ENCODE measurements at regions not wholly inside any gene's neighbourhood (a gene's known extent, or its start where the extent isn't known, plus 50 kb on each side); places are given as distances from the start of the nearest gene placed in this dataset.

DNA sequence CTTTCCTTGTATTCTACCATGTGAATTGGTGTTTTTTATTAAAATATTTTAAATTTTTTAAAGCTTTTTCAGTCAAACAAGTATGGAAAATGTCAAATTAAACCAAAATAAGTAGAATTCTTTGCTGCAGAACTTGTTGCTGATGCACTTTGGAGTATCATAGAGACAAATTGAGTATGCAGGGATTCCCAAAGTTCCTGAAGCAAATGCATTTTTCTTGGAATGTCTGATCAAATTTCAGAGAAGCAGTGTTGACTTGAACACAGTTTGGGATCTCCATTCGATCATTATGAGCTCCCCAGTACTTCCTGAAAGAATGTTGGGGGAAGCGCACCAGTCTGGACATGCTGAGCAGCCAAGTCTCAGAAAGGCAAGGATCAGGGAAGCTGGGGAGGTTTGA lies 517.8 kb upstream of the CFAP20DC start:
- Histone ChIP-seq H3K4me1 (no peaks in the 10 kb centered on the region), H3K36me3 (no peaks in the 10 kb centered on the region), H3K27ac (no peak overlapping the region), H3K9ac (no peak overlapping the region), H3K4me2 (no peak overlapping the region), H3K9me3 (no peaks in the 10 kb centered on the region), H3K27me3 (no peaks in the 10 kb centered on the region), H3K4me3 (no peak overlapping the region), H4K20me1 (no peaks in the 10 kb centered on the region)
- TF ChIP-seq Cebpa-rat (IDR thresholded peaks at IDR 0.05): no peak

DNA sequence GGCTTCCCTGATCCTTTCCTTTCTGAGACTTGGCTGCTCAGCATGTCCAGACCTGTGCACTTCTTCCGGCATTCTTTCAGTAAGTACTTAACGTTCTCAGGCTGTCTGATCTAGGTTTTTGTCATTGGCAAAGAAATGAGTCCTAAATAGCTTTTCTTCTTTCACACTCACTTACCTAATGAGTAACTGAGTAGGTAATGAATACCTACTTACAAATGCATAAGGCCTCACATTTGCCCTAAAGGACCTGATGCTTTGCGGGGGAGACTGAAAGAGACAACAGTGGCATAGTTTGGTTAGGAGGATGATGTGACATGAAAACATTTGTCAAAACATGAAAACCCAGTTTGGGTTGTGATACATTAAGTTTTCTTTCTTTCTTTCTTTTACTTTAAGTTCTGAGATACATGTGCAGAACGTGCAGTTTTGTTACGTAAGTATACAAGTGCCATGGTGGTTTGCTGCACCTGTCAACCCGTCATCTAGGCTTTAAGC lies 516.7 kb upstream of the CFAP20DC start:
- Histone ChIP-seq H3K27me3 (no peaks in the 10 kb centered on the region), H3K9ac (no peak overlapping the region), H3K36me3 (no peaks in the 10 kb centered on the region), H3K27ac (no peak overlapping the region), H3K9me3 (no peaks in the 10 kb centered on the region), H3K4me3 (no peak overlapping the region), H4K20me1 (no peaks in the 10 kb centered on the region), H3K4me1 (no peaks in the 10 kb centered on the region), H3K4me2 (no peak overlapping the region)
- no peak for TF ChIP-seq Cebpa-rat (IDR thresholded peaks at IDR 0.05)

DNA sequence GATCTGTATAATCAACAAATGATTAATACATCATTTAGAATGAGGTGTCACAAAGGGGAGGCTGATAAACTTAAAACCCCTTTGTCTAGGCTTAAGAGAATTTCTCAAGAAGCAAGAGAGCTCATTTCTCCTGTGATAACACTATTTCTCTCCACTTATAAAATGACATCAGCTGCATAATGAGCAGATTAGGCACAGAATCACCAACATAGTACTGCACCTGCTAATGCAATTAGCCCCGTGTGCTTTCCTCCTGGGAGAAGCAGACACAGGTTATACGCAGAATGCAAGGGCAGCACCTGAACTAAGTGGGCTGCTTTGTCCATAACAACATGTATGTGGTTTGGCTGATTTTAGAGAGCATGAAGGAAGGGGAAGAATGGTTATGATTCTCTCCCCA lies 515.3 kb upstream of the CFAP20DC start:
- TF ChIP-seq Cebpa-rat (IDR thresholded peaks at IDR 0.05): no peak

DNA sequence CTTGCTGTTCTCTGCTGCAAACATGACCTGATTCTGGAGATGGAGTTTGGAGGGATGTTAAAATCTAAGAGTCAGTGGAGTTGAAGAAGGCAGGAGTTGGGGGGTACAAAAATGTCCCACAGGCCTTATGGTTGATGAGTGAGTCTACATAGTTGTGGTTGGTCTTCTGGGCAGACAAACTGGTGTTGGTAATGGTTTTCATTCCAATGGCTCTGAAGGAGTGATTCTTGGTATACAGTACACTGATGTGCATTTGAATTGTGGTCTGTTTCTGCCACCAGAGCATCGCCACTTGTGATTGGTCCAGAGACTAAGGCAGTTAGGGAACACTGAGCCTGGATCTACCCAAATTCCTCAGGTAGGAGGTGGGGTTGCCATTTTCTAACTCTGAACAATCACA lies 514.1 kb upstream of the CFAP20DC start:
- H3K27me3 ChIP-seq: no peaks in the 10 kb centered on the region
- no peaks in the 10 kb centered on the region for H3K9me3 ChIP-seq
- H3K9ac ChIP-seq: no peak overlapping the region
- no peaks in the 10 kb centered on the region for H3K36me3 ChIP-seq
- H3K4me3 ChIP-seq: no peak overlapping the region
- no peaks in the 10 kb centered on the region for H4K20me1 ChIP-seq
- TF ChIP-seq Cebpa-rat (IDR thresholded peaks at IDR 0.05): no peak
- no peak overlapping the region for H3K27ac ChIP-seq
- no peak overlapping the region for H3K4me2 ChIP-seq
- no peaks in the 10 kb centered on the region for H3K4me1 ChIP-seq

More for the DNA sequence above, 515.3 kb upstream of the CFAP20DC start:
- Histone ChIP-seq H3K4me3 (no peak overlapping the region), H3K27ac (no peak overlapping the region), H3K4me2 (no peak overlapping the region), H3K9ac (no peak overlapping the region), H4K20me1 (no peaks in the 10 kb centered on the region), H3K36me3 (no peaks in the 10 kb centered on the region), H3K4me1 (no peaks in the 10 kb centered on the region), H3K9me3 (no peaks in the 10 kb centered on the region), H3K27me3 (no peaks in the 10 kb centered on the region)

DNA sequence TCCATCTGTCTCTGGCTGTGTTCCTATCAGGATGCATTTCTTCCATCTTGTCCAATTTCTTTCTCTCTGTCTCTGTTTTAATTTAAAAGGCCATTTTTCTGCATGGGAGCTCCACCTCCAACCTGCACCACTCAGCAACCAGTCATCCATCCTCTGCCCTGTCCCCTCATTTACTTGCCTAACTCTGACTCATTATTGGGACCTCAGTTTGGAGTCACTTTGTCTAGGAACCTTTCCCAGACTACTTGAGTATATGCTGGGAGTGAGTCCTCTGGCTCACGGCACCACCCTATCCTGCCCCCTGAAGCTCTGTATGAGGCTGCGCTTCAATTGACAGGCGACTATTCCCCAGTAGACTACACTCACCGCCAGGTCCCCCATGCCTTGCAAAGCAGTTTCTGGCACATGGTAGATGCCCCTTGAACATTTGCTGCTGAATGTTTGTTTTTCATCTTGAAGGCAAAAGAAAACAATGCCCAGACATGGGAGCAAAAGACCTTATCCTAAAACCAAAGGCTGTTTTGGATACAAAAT lies 513.3 kb upstream of the CFAP20DC start:
- Histone ChIP-seq H3K4me3 (no peak overlapping the region), H3K27ac (no peak overlapping the region), H3K4me1 (no peaks in the 10 kb centered on the region), H3K36me3 (no peaks in the 10 kb centered on the region), H3K27me3 (no peaks in the 10 kb centered on the region), H3K9ac (no peak overlapping the region), H4K20me1 (no peaks in the 10 kb centered on the region), H3K4me2 (no peak overlapping the region), H3K9me3 (no peaks in the 10 kb centered on the region)
- no peak for TF ChIP-seq Cebpa-rat (IDR thresholded peaks at IDR 0.05)

DNA sequence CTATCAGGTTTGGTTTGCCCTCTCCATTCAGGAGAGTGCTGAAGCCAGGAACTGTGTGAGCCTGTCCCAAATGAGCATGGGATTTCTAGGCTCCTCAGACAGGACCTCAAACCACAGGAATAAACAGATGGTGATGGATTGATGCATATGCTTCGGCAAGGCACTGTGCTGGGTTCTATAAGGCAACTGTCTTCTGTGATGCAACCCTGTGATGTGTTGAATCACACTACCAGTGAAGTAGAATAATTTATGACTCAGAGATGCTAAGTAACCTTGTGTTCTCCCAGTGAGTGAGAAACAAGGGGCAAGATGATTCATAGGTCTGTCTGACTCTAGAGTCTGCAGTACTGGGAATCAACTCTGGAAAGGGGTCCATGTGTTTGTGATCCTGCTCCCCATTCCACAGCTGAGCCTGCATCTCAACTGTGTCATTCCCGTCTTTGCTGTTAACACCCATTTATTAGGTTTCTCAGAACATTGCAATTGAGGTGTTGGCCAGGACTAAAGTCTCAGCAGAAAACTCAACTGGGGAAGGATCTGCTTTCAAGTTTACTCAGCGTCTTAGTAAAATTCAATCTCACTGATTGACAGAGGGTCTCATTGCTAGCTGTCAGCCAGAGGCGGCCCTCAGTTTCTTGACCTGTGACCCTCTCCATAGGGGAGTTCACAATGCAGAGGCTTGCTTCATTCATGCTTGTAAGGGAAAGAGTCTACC lies 510.1 kb upstream of the CFAP20DC start:
- Histone ChIP-seq H3K4me1 (no peaks in the 10 kb centered on the region), H3K4me3 (no peak overlapping the region), H3K9ac (no peak overlapping the region), H3K9me3 (no peaks in the 10 kb centered on the region), H3K27ac (no peak overlapping the region), H3K27me3 (no peaks in the 10 kb centered on the region), H3K4me2 (no peak overlapping the region), H3K36me3 (no peaks in the 10 kb centered on the region), H4K20me1 (no peaks in the 10 kb centered on the region)
- no peak for TF ChIP-seq Cebpa-rat (IDR thresholded peaks at IDR 0.05)

DNA sequence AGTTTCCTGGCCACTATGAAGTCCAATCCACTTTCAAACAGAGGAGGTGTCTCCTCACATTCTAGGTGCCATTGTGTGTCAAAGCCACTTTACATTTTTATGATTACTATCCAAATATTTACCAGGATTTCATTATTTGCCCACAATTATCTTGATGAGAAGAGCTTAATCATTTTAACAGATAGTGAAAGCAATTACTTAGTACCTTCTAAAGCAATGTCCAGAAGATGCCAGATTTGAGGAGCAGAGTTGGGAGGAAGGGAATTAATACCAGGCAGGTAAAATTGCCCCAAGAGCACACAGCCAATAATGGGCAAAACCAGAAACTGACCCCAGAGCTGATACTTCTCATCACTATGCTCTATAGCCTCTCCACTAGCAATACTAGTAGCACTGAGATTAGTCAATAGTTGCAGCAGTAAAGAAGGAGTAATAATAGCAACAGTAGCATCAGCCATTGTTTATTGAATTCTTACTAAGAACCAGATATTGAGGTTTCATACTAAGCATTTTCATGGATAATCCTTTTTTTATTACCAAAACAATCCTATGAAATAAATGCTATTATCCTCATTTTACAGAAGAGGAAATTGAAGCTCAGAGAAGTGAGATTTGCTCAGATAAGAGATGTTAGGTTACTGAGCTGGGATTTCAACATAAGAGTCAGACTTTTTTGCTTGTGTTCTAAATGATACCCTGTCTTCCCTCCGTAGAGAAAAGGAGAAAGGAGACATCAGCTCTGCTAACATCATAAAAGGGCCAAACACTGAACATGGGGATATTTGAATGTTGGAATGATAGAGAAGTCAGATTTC lies 509.3 kb upstream of the CFAP20DC start:
- Histone ChIP-seq H4K20me1 (no peaks in the 10 kb centered on the region), H3K27ac (no peak overlapping the region), H3K4me2 (no peak overlapping the region), H3K9me3 (no peaks in the 10 kb centered on the region), H3K27me3 (no peaks in the 10 kb centered on the region), H3K4me3 (no peak overlapping the region), H3K4me1 (no peaks in the 10 kb centered on the region), H3K36me3 (no peaks in the 10 kb centered on the region), H3K9ac (no peak overlapping the region)
- TF ChIP-seq Cebpa-rat (IDR thresholded peaks at IDR 0.05): no peak

- H3K9me3 ChIP-seq: no peaks in the 10 kb centered on the region
- H3K9ac ChIP-seq: no peak overlapping the region
- no peaks in the 10 kb centered on the region for H3K27me3 ChIP-seq
- no peak for TF ChIP-seq Cebpa-rat (IDR thresholded peaks at IDR 0.05)
- no peaks in the 10 kb centered on the region for H3K36me3 ChIP-seq
- no peaks in the 10 kb centered on the region for H4K20me1 ChIP-seq
- H3K4me2 ChIP-seq: no peak overlapping the region
- H3K4me1 ChIP-seq: no peaks in the 10 kb centered on the region
- H3K27ac ChIP-seq: no peak overlapping the region
- H3K4me3 ChIP-seq: no peak overlapping the region
Observed at GRCh38 chr3:59555593-59556315, 505.9 kb upstream of the CFAP20DC start.

DNA sequence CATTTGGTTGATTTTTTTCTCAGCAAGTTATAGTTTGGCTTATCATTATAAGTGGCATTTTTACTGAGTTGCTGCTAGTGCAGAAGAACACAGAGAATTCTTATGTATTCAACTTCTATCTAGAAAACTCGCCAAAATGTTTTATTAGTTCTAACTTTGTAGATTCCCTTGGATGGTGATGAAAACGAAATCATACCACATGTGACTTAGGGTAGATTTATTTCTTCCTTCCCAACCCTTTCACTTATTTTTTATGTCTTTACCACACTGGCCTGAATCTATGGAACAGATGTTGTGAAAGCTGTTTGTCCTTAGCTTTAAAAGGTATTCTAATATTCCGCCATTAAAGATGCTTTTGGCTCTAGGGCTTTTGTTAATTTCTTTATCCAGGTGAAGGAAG lies 503.3 kb upstream of the CFAP20DC start:
- Histone ChIP-seq H3K27me3 (no peaks in the 10 kb centered on the region), H3K4me3 (no peak overlapping the region), H3K36me3 (no peaks in the 10 kb centered on the region), H4K20me1 (no peaks in the 10 kb centered on the region), H3K4me2 (no peak overlapping the region), H3K4me1 (no peaks in the 10 kb centered on the region), H3K9ac (no peak overlapping the region), H3K27ac (no peak overlapping the region), H3K9me3 (no peaks in the 10 kb centered on the region)
- TF ChIP-seq Cebpa-rat (IDR thresholded peaks at IDR 0.05): no peak
